Left lung (tissue), 4 donors: ENCODE measurements at regions not wholly inside any gene's neighbourhood (a gene's known extent, or its start where the extent isn't known, plus 50 kb on each side); places are given as distances from the start of the nearest gene placed in this dataset.

Source experiments
- ATAC-seq: fragments of 200-7000 bp; cut with Tn5 transposase; one replicate; pipeline ENCODE4 v1.9.1; 2020; ENCODE audit warnings: moderate library complexity
- DNase-seq, 4 donors: peaks; one replicate each; pipeline ENCODE4 v3.0.0-alpha.2; 2013 to 2020
- H3K27ac ChIP-seq, 2 donors: fragments of 200-600 bp; sonication (generic) in 1 of 2; one replicate each; pipeline versions ENCODE4 v1.5.0 to v1.8.0; 2020 to 2021
- H3K27me3 ChIP-seq, 2 donors: fragments of 200-600 bp; sonication (generic) in 1 of 2; one replicate each; pipeline versions ENCODE4 v1.5.0 to v1.8.0; 2020 to 2021
- H3K36me3 ChIP-seq, 2 donors: fragments of 200-600 bp; sonication (generic) in 1 of 2; one replicate each; pipeline versions ENCODE4 v1.5.0 to v1.8.0; 2020 to 2021
- H3K4me1 ChIP-seq, 2 donors: fragments of 200-600 bp; one replicate each; pipeline ENCODE4 v1.8.0; 2021
- H3K4me3 ChIP-seq, 2 donors: fragments of 200-600 bp; sonication (generic) in 1 of 2; one replicate each; pipeline versions ENCODE4 v1.5.0 to v1.8.0; 2020 to 2021; ENCODE audit warnings: mild to moderate bottlenecking in 1 of 2
- H3K9me3 ChIP-seq, 2 donors: fragments of 200-600 bp; sonication (generic) in 1 of 2; one replicate each; pipeline versions ENCODE4 v1.5.0 to v1.8.0; 2020 to 2021
- intact Hi-C, 2 donors: fragments of 100-400 bp; cut with DNase I; formaldehyde crosslinking; loops; one replicate each; pipeline versions ENCODE4 v1.11.2 to v1.14.2; 2022
- TF ChIP-seq, protein P1 (sequence below), 2 donors: fragments of 200-600 bp; sonication (generic) in 1 of 2; IDR thresholded peaks; one replicate each; pipeline versions ENCODE4 v1.5.0 to v1.8.0; 2021; ENCODE audit warnings: antibody characterized with exemption in 2 of 2
- donor health status: DM: no; HTN: yes; CAD: no.
- donor health status: DM: no; HTN: no; CAD: no.

DNA sequence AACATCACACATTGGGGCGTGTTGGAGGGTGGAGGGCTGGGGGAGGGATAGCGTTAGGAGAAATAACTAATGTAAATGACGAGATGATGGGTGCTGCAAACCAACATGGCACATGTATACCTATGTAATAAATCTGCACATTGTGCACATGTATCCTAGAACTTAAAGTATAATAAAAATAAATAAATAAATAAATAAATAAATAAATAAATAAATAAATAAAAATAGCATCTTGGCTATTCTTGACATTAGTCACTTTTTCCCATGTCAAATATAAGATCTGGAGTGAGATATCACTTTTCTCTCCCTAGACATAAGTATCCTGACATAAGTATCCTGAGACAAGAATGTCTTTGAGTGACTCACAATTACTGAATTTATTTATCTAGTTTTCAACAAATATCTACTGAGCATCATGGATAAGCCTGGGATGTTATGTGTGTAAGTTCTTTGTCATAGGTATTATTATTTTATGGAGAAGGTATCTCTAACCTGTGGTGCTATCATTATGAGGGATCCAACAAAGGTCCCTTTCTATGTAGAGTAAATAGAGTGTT, 691.3 kb downstream of the SORCS1 start:
- no peaks in the 10 kb centered on the region for H3K27me3 ChIP-seq
- no peak overlapping the region for H3K27ac ChIP-seq
- intact Hi-C loops: no loop called here

DNA sequence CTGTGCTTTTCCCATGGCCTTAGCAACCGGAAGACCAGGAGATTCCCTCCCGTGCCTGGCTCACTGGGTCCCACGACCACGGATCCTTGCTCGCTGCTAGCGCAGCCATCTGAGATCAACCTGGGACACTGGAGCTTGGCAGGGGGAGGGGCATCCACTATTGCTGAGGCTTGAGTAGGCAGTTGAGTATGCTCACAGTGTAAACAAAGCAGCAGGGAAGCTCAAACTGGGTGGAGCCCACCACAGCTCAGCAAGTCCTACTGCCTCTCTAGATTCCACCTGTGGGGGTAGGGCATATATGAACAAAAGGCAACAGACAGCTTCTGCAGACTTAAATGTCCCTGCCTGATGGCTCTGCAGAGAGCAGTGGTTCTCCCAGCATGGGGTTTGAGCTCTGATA, 697.0 kb downstream of the SORCS1 start:
- intact Hi-C loops: no loop called here
- Histone ChIP-seq H3K36me3 (no peaks in the 10 kb centered on the region), H3K9me3 (peaks cover 0 to 4% of the 10 kb centered on the region in 2 donors), H3K4me3 (no peak overlapping the region), H3K27me3 (no peaks in the 10 kb centered on the region), H3K27ac (no peak overlapping the region), H3K4me1 (no peaks in the 10 kb centered on the region)
- ATAC-seq (no peak), DNase-seq (peak in 1 of 4 donors; percentile 0)
- TF ChIP-seq, protein P1, sequence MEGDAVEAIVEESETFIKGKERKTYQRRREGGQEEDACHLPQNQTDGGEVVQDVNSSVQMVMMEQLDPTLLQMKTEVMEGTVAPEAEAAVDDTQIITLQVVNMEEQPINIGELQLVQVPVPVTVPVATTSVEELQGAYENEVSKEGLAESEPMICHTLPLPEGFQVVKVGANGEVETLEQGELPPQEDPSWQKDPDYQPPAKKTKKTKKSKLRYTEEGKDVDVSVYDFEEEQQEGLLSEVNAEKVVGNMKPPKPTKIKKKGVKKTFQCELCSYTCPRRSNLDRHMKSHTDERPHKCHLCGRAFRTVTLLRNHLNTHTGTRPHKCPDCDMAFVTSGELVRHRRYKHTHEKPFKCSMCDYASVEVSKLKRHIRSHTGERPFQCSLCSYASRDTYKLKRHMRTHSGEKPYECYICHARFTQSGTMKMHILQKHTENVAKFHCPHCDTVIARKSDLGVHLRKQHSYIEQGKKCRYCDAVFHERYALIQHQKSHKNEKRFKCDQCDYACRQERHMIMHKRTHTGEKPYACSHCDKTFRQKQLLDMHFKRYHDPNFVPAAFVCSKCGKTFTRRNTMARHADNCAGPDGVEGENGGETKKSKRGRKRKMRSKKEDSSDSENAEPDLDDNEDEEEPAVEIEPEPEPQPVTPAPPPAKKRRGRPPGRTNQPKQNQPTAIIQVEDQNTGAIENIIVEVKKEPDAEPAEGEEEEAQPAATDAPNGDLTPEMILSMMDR (IDR thresholded peaks at IDR 0.05): no peak

More for the DNA sequence above, 691.3 kb downstream of the SORCS1 start:
- no peak for DNase-seq
- Histone ChIP-seq H3K4me3 (no peak overlapping the region), H3K4me1 (no peaks in the 10 kb centered on the region), H3K9me3 (no peaks in the 10 kb centered on the region), H3K36me3 (no peaks in the 10 kb centered on the region)
- no peak for ATAC-seq
- TF ChIP-seq, protein P1 (IDR thresholded peaks at IDR 0.05): no peak

DNA sequence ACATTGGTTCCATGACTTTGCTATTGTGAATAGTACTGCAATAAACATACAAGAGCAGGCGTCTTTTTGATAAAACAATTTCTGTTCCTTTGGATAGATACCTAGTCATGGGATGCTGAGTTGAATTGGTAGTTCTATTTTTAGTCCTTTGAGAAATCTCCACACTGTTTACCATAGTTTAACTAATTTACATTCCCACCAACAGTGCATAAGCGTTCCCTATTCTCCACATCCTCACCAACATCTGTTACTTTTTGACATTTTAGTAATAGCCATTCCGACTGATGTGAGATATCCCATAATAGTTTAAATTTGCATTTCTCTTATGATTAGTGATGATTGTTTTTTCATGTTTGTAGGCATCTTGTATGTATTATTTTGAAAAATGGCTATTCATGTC, 707.0 kb downstream of the SORCS1 start:
- Histone ChIP-seq H3K36me3 (no peaks in the 10 kb centered on the region), H3K27ac (no peak overlapping the region), H3K4me1 (no peaks in the 10 kb centered on the region), H3K4me3 (no peak overlapping the region), H3K9me3 (peaks cover 0 to 4% of the 10 kb centered on the region in 2 donors), H3K27me3 (no peaks in the 10 kb centered on the region)
- ATAC-seq: no peak
- TF ChIP-seq, protein P1 (IDR thresholded peaks at IDR 0.05): no peak
- intact Hi-C loops: no loop called here
- DNase-seq: no peak

DNA sequence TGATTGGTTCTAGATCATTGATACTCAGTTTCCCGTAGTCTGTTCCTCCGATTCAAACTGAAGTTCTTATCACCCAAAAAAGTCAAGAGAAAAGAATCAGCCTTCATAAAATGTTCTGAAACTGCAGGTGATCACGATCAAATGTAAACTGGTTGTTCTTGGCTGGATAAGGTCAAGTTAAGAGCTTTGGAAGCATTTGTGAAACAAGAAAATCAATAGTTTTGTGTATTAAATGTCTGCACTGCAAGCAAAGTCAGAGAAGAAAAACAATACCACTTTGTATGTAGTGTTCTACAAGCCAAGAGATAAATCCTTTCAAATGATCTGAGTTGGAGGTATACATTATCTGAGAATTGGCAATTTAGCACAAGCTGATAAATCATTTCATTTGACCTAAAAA, 710.3 kb downstream of the SORCS1 start:
- no peak overlapping the region for H3K4me3 ChIP-seq
- no peak overlapping the region for H3K27ac ChIP-seq
- H3K9me3 ChIP-seq: no peaks in the 10 kb centered on the region
- TF ChIP-seq, protein P1 (IDR thresholded peaks at IDR 0.05): no peak
- H3K27me3 ChIP-seq: no peaks in the 10 kb centered on the region
- no peaks in the 10 kb centered on the region for H3K36me3 ChIP-seq
- no peak for ATAC-seq
- no peaks in the 10 kb centered on the region for H3K4me1 ChIP-seq
- DNase-seq: no peak
- intact Hi-C loops: no loop called here

DNA sequence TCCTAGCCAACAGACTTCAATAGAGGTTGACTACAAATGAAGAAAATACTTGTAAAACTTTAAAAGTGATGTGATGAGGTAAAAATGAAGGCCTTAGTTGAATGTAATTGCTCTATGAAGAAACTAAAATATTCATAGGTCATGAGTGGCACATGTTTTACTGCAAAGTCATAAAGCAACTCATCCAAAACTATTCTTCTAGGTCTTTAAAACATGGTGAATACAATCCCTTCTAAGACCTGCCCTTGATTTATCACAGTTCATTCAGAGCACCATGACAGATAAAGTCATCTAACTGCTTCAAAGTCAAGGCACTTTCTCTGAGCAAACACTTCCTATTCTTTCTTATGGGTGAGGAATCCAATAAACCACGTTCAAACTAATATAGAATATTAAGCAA, 713.5 kb downstream of the SORCS1 start:
- H3K4me1 ChIP-seq: no peaks in the 10 kb centered on the region
- intact Hi-C loops: no loop called here
- H3K27me3 ChIP-seq: no peaks in the 10 kb centered on the region
- TF ChIP-seq, protein P1 (IDR thresholded peaks at IDR 0.05): no peak
- ATAC-seq: no peak
- no peaks in the 10 kb centered on the region for H3K9me3 ChIP-seq
- no peak overlapping the region for H3K27ac ChIP-seq
- H3K4me3 ChIP-seq: no peak overlapping the region
- DNase-seq: no peak
- no peaks in the 10 kb centered on the region for H3K36me3 ChIP-seq
